Ishikawa (cell line): ENCODE measurements at regions not wholly inside any gene's neighbourhood (a gene's known extent, or its start where the extent isn't known, plus 50 kb on each side); places are given as distances from the start of the nearest gene placed in this dataset.

Experiments
- CEBPB ChIP-seq: IDR thresholded peaks from 2 replicates; pipeline ENCODE4 v1.6.1; 2012
- CREB1 ChIP-seq: IDR thresholded peaks from 2 replicates; pipeline ENCODE4 v1.6.1; 2012; ENCODE audit warnings: low read depth
- EGR1 ChIP-seq: IDR thresholded peaks from 2 replicates; pipeline ENCODE4 v1.6.1; 2012
- EP300 ChIP-seq: IDR thresholded peaks from 2 replicates; pipeline ENCODE4 v1.6.1; 2012; ENCODE audit warnings: borderline replicate concordance
- FOXM1 ChIP-seq: IDR thresholded peaks from 2 replicates; pipeline ENCODE4 v1.6.1; 2012; ENCODE audit warnings: low read depth, borderline replicate concordance
- NFIC ChIP-seq: IDR thresholded peaks from 2 replicates; pipeline ENCODE4 v1.6.1; 2012
- RAD21 ChIP-seq: IDR thresholded peaks from 2 replicates; pipeline ENCODE4 v1.6.1; 2012; ENCODE audit warnings: low read depth
- TAF1 ChIP-seq: IDR thresholded peaks from 2 replicates; pipeline ENCODE4 v1.6.1; 2012; ENCODE audit warnings: low read depth, mild to moderate bottlenecking
- TCF12 ChIP-seq: IDR thresholded peaks from 2 replicates; pipeline ENCODE4 v1.6.1; 2012; ENCODE audit warnings: low read depth
- TEAD4 ChIP-seq: IDR thresholded peaks from 2 replicates; pipeline ENCODE4 v1.6.1; 2012
- YY1 ChIP-seq: IDR thresholded peaks from 2 replicates; pipeline ENCODE4 v1.6.1; 2012; ENCODE audit warnings: low read depth
- ZBTB7A ChIP-seq: IDR thresholded peaks from 2 replicates; pipeline ENCODE4 v1.6.1; 2012; ENCODE audit warnings: low read depth
- TF ChIP-seq, protein P1 (sequence below): IDR thresholded peaks from 2 replicates; pipeline ENCODE4 v1.6.1; 2012; ENCODE audit warnings: low read depth, mild to moderate bottlenecking
- TF ChIP-seq, protein P2 (sequence below): IDR thresholded peaks from 2 replicates; pipeline ENCODE4 v1.6.1; 2012
- TF ChIP-seq, protein P3 (sequence below): IDR thresholded peaks from 2 replicates; pipeline ENCODE4 v1.6.1; 2012

DNA sequence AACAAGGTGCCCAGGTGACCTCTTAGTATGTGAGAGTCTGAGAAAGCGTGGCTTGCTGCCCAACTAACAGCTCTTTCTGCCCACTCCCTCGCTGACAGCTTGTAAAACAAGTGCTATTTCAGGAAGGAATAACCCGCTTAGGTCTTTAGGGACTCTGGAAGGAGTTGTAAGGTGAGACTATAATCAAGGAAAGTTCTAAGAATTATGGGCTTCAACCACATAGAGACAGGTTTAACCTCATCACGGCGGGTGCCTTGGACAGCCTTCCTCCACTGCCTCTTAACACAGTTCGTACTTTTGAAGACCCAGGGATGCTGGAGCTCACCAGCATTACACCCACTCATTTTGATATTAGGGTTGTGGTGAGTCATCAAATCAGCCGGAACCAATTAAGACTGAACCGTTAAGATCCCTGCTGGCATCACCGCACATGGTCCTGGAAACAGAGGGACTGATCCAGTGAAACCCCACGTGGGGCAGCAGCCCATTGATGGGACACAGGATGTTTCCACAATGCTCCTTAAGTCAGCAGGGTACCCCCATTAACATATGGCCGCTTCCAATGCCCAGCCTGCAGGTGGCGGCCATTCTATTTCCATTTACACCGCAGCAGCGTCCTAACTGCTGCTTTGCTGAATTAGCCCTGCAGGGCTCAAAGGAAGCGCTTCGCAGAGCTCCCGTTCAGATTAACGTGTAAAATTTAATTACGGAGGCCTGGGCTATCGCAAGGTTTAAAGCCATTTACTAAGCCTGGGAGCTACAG, 176.6 kb upstream of the SDK2 start:
- TF ChIP-seq TEAD4 (no peak), RAD21 (0 out of 2 replicates have a peak, but pooled peaks have one; percentile 15)

DNA sequence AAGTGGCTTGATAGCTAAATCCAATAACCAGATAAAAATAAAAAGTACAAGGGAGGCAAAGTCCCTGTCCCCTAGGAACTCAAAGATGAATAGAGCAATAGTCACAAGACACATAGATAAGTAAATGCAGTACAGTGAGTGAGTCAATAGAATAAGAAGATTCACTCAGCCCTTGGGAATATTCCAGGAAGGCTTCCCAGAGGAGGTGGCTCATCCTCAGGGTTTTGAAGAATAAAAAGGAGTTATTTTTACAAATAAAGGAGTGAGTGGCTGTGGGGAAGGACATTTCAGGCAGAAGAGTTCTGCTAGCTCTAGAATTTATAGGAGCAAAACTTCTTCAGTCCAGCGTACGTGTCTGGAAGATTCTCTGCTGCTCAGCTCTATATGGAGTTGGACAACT, 177.4 kb upstream of the SDK2 start:
- TF ChIP-seq CREB1: no peak
- TF ChIP-seq, protein P1, sequence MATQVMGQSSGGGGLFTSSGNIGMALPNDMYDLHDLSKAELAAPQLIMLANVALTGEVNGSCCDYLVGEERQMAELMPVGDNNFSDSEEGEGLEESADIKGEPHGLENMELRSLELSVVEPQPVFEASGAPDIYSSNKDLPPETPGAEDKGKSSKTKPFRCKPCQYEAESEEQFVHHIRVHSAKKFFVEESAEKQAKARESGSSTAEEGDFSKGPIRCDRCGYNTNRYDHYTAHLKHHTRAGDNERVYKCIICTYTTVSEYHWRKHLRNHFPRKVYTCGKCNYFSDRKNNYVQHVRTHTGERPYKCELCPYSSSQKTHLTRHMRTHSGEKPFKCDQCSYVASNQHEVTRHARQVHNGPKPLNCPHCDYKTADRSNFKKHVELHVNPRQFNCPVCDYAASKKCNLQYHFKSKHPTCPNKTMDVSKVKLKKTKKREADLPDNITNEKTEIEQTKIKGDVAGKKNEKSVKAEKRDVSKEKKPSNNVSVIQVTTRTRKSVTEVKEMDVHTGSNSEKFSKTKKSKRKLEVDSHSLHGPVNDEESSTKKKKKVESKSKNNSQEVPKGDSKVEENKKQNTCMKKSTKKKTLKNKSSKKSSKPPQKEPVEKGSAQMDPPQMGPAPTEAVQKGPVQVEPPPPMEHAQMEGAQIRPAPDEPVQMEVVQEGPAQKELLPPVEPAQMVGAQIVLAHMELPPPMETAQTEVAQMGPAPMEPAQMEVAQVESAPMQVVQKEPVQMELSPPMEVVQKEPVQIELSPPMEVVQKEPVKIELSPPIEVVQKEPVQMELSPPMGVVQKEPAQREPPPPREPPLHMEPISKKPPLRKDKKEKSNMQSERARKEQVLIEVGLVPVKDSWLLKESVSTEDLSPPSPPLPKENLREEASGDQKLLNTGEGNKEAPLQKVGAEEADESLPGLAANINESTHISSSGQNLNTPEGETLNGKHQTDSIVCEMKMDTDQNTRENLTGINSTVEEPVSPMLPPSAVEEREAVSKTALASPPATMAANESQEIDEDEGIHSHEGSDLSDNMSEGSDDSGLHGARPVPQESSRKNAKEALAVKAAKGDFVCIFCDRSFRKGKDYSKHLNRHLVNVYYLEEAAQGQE: no peak

DNA sequence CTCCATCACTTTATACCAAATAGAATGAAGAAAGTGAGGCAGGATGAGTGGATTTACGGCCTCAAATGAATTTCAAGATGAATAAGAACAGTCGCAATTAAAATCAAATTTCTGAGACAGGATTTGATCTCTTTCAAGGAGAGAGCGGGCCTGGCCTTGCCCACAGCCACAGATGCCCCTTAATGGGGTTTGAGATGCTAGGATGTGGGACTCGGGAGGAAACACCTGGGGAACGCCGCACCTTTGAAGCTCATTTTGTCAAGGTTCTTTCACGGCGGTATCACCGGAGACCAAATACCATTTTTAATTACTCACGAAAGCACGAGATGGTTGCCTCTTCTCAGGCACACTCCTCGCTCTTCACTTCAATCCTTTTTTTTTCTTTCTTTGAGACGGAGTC, 178.1 kb upstream of the SDK2 start:
- TF ChIP-seq, protein P1: no peak
- TF ChIP-seq ZBTB7A: no peak
- TF ChIP-seq TAF1: no peak
- TF ChIP-seq EGR1: no peak
- TF ChIP-seq CEBPB: no peak
- no peak for TF ChIP-seq EP300
- TF ChIP-seq FOXM1: no peak
- no peak for TF ChIP-seq TEAD4
- TF ChIP-seq CREB1: no peak
- TF ChIP-seq, protein P2, sequence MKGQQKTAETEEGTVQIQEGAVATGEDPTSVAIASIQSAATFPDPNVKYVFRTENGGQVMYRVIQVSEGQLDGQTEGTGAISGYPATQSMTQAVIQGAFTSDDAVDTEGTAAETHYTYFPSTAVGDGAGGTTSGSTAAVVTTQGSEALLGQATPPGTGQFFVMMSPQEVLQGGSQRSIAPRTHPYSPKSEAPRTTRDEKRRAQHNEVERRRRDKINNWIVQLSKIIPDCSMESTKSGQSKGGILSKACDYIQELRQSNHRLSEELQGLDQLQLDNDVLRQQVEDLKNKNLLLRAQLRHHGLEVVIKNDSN: no peak
- TF ChIP-seq, protein P3, sequence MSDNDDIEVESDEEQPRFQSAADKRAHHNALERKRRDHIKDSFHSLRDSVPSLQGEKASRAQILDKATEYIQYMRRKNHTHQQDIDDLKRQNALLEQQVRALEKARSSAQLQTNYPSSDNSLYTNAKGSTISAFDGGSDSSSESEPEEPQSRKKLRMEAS: no peak
- no peak for TF ChIP-seq NFIC
- TF ChIP-seq RAD21: no peak
- no peak for TF ChIP-seq TCF12
- no peak for TF ChIP-seq YY1

DNA sequence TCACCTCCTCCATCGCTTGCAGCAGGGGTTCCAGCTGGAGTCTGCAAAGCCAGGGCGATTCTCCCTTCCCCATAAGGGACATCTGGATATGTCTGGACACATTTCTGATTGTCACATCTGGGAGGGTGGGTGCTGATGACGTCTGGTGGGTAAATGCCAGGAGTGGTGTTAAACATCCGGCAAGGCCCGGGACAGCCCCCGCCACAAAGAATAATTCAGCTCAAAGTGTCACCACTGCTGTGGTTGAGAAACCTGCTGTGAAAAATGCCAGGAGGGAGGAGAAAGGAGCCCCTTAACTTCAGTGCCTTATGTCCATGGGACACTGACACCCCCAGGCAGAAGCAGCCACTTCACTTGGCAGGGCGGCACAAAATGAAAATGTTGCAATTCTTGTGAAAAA, 179.4 kb upstream of the SDK2 start:
- TF ChIP-seq YY1 (no peak), RAD21 (no peak), EGR1 (no peak), ZBTB7A (no peak), TAF1 (no peak), TCF12 (no peak), TEAD4 (no peak), NFIC (no peak)
- TF ChIP-seq, protein P3: no peak

DNA sequence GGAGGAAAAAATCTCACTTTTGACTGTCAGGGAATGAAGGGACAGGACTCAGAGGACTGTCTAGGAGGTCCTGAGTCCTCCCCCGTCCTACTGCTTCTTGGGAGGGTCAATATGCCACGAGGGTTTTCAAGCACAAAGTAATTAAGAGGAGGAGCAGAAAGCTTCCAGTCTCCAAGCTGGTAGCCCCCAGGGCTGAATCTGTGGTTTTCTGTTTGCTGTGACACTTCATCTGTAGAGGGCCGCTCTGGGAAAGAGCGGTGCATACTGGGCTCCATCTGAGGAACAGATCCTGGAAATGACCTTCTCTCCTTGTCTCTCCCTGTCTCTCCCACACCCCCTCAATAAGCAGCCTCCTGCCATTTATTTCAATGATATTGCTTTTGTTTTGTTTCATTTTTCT, 180.1 kb upstream of the SDK2 start:
- TF ChIP-seq TEAD4 (no peak), NFIC (no peak), EGR1 (no peak), FOXM1 (no peak), YY1 (no peak), CREB1 (no peak), ZBTB7A (no peak), RAD21 (no peak), TCF12 (no peak), EP300 (no peak), TAF1 (no peak), CEBPB (no peak)
- TF ChIP-seq, protein P1: no peak
- TF ChIP-seq, protein P2: no peak
- TF ChIP-seq, protein P3: no peak
